ENCODE measurements at regions not wholly inside any gene's neighbourhood (a gene's known extent, or its start where the extent isn't known, plus 50 kb on each side); places are given as distances from the start of the nearest gene placed in this dataset.

DNA sequence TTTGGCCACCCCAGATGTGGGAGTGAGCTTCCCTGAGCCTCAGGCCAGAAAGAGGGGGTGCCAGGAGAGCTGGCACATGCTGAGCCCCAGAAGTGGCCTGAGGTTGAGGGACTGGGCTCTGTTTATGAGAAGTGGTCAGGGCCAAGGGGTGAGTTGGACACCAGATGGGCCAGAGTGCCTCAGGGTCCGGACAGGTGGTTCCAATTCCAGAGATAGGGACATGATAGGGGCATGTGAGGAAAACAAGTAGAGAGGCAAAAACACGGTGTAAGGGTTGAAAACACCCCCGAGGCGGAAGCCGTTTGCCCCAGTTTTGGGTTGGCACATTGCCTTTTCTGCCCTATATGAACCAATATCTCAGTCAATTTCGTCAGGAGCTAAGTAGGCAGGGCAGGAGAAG, 125.6 kb upstream of the NFIB start:
- POLR2A ChIA-PET (ENCODE audit: low non-redundant PET), result no interaction called here

DNA sequence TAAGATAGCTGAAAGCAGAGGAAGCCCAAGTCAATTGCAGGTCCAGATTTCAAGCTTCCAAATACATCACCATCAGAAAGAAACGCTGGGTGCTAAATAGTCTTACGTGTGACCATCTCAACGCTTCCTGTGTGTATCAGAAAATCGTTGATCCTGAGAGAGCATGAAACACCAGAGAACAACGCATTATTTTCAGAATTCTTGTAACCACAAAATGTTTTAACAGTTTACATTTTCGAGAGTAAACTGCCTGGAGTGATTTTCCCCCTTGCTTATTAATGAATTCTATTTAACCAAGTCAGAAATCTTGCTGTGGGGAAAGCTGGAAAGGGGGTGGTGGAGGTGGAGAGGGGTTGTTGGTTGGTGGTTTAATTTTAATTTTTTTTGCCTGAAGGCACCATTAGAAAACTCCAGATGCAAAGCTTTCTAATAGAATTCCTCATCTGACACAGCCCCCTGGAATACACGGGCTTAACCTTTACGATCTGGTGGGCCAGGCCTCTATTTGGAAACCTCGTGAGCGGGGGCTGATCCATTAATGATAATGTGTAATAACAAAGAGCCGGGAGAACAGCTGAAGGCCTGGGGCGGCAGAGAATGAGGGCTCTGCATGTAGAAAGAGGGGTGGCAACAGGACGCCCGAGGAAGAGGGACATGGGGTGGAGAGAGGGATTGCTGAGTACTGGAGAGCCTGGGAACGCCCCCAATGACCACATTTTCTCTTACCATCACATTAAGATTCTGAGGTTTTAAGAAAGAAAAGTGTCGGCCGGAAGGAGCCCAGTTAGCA, 124.5 kb upstream of the NFIB start:
- H3K27ac ChIP-seq, result no peak overlapping the region
- TF ChIP-seq, protein P1, sequence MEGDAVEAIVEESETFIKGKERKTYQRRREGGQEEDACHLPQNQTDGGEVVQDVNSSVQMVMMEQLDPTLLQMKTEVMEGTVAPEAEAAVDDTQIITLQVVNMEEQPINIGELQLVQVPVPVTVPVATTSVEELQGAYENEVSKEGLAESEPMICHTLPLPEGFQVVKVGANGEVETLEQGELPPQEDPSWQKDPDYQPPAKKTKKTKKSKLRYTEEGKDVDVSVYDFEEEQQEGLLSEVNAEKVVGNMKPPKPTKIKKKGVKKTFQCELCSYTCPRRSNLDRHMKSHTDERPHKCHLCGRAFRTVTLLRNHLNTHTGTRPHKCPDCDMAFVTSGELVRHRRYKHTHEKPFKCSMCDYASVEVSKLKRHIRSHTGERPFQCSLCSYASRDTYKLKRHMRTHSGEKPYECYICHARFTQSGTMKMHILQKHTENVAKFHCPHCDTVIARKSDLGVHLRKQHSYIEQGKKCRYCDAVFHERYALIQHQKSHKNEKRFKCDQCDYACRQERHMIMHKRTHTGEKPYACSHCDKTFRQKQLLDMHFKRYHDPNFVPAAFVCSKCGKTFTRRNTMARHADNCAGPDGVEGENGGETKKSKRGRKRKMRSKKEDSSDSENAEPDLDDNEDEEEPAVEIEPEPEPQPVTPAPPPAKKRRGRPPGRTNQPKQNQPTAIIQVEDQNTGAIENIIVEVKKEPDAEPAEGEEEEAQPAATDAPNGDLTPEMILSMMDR (conservative IDR thresholded peaks at IDR 0.05; ENCODE audit: low read depth), result no peak
- ChIA-PET POLR2A (ENCODE audit: low non-redundant PET) (no interaction called here), CTCF (interaction anchor here (0.6 kb wide), 1 partner anchor 431 kb away, joined by 3 read pairs; no protein-coding TSS in a partner anchor)
- no peak for DNase-seq (ENCODE audit: low spot score)

More for the DNA sequence above, 125.6 kb upstream of the NFIB start:
- TF ChIP-seq, protein P1 (conservative IDR thresholded peaks at IDR 0.05; ENCODE audit: low read depth), result no peak
- H3K27ac ChIP-seq, result no peak overlapping the region
- CTCF ChIA-PET, result interaction anchor here (0.6 kb wide), 1 partner anchor 1108 kb away, joined by 4 read pairs; no protein-coding TSS in a partner anchor
- DNase-seq (ENCODE audit: low spot score), result no peak

DNA sequence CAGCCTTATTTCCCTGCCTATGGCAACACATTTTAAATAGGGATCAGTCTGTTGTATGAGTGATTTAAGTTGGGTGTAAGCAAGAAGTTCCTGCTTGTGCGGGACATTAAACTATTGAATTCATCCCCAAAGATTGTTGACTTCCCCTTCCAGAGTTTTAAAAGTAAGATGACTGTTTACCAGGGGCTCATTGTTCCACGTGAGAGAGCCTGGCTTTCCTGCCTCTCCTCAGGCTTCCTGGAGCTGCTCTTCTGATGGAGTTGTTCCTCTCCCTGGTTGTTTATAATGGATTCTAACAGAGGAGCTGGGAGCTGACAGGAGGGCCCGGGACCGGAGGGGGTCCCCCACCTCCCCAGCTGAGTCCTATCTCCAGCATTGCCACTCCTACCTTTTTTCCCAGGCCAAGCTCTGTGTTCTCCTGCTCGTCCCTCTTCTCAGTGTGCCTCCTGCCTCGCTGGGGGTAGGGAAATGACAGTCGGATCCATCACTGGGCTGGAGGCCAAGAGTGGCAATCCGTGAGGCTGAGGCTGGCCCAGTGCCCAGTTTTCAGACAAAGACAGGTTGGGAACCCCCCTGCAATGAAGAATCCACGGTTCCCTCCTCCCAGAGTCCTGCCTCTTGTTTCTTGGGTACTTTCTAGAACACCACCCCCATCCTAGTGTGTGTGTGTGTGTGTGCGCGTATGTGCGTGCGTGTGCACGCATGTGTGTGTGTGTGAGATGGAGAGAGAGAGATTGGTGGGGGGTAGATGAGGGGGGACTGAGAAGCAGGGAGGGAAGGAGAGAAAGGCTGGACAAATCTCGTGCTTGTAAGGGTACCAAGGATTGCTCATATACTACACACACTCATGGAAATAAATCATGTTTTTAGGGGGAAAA, 123.7 kb upstream of the NFIB start:
- TF ChIP-seq, protein P1 (conservative IDR thresholded peaks at IDR 0.05; ENCODE audit: low read depth), result no peak
- POLR2A ChIA-PET (ENCODE audit: low non-redundant PET), result no interaction called here
- no peak for DNase-seq (ENCODE audit: low spot score)
- no peak overlapping the region for H3K27ac ChIP-seq
- CTCF ChIA-PET, result no interaction called here

DNA sequence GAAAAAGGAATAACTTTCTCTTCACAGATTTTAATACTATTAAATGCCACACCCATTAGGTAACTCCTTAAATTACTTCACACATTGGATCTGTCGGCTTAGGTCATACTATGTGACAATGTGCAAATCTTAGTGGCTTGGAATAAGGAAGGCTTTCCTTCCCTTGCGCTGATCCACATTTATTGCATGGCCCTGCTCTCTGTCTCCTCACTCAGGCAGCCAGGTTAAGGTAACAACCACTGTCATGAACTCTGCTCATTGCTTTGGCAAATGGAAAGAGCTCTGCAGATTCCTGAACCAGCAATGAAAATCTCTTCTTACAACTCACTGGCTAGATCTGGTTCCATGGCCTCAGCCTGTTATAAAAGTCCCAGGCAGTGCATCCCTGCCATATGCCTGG, 121.9 kb upstream of the NFIB start:
- TF ChIP-seq, protein P1 (conservative IDR thresholded peaks at IDR 0.05; ENCODE audit: low read depth), result no peak
- CTCF ChIA-PET, result no interaction called here
- no peak overlapping the region for H3K27ac ChIP-seq
- POLR2A ChIA-PET (ENCODE audit: low non-redundant PET), result no interaction called here
- no peak for DNase-seq (ENCODE audit: low spot score)

DNA sequence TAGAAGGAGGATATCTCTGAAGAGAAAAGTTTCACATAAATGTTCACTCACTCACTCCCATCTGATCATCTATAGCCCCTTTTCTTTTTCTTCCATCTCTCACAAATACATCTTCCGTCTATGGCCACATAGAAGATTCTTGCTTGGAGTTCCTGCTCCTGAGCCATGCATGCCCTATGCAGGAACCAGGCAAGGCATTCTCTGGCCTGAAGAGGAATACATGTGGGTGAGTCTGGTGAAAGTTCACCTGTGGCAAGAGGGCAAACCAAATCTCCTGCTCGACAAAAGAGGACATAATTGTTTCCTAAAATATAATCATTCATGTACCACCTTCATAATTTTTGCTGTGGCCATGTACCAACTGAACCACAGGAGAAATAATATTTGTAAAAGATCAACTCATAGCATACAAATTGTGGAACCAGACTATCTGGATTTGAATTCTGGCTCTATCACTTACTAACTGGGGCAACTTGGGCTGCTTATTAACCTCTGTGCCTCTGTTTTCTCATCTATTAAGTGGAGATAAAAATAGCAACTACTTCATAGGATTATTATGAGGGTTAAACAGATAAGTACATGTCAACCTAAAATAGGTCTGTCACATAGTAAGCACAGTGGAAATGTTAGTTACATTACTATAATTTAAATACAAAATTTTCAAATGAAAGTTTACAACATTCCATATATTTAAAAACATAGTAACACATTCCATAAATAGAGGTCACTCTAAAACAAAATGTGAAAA, 121.2 kb upstream of the NFIB start:
- POLR2A ChIA-PET (ENCODE audit: low non-redundant PET), result no interaction called here
- no peak overlapping the region for H3K27ac ChIP-seq
- CTCF ChIA-PET, result no interaction called here
- TF ChIP-seq, protein P1 (conservative IDR thresholded peaks at IDR 0.05; ENCODE audit: low read depth), result no peak
- DNase-seq (ENCODE audit: low spot score), result no peak

DNA sequence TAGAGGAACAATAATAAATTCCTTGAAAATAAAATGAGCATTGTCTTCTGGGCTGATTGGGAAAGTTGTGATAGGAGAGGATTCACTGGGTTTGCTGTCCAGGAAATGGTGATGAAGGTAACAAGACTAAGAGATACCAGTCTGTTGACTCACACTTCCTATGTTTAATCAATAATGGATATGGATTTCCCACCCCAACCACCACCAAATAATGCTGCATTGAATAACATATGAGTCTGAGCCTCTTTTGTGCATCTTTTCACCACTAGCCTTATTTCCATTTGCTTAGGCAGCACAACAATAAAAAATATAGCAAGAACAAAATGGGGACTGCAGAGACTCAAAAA, 120.2 kb upstream of the NFIB start:
- H3K27ac ChIP-seq, result no peak overlapping the region
- no peak for DNase-seq (ENCODE audit: low spot score)
- POLR2A ChIA-PET (ENCODE audit: low non-redundant PET), result no interaction called here
- TF ChIP-seq, protein P1 (conservative IDR thresholded peaks at IDR 0.05; ENCODE audit: low read depth), result no peak
- CTCF ChIA-PET, result interaction anchor here (0.6 kb wide), 2 partner anchors 1006 to 1067 kb away, joined by 3 to 5 read pairs; no protein-coding TSS in a partner anchor
